Lower leg skin (tissue), 3 donors: ENCODE measurements at regions not wholly inside any gene's neighbourhood (a gene's known extent, or its start where the extent isn't known, plus 50 kb on each side); places are given as distances from the start of the nearest gene placed in this dataset.

ENCODE experiments used
- CTCF ChIP-seq, 3 donors: fragments of 450-650 bp; IDR thresholded peaks; one replicate each; pipeline ENCODE4 v1.5.1; 2016; ENCODE audit warnings: antibody characterized with exemption in 3 of 3, mild to moderate bottlenecking in 3 of 3, moderate library complexity in 2 of 3
- POLR2A ChIP-seq, 2 donors: fragments of 450-650 bp; IDR thresholded peaks; one replicate each; pipeline ENCODE4 v1.6.1; 2016 to 2017; ENCODE audit warnings: antibody characterized with exemption in 2 of 2, mild to moderate bottlenecking in 1 of 2, moderate library complexity in 1 of 2

GRCh38 chr20:22684763-22685443, 100.5 kb upstream of the FOXA2 start:
- no peak for TF ChIP-seq CTCF (IDR thresholded peaks at IDR 0.05)
- TF ChIP-seq POLR2A (IDR thresholded peaks at IDR 0.05) = no peak
